ENCODE measurements at regions not wholly inside any gene's neighbourhood (a gene's known extent, or its start where the extent isn't known, plus 50 kb on each side); places are given as distances from the start of the nearest gene placed in this dataset.
A peak's percentile ranks its signal among the peaks of the same experiment; 100 is the strongest.

DNA sequence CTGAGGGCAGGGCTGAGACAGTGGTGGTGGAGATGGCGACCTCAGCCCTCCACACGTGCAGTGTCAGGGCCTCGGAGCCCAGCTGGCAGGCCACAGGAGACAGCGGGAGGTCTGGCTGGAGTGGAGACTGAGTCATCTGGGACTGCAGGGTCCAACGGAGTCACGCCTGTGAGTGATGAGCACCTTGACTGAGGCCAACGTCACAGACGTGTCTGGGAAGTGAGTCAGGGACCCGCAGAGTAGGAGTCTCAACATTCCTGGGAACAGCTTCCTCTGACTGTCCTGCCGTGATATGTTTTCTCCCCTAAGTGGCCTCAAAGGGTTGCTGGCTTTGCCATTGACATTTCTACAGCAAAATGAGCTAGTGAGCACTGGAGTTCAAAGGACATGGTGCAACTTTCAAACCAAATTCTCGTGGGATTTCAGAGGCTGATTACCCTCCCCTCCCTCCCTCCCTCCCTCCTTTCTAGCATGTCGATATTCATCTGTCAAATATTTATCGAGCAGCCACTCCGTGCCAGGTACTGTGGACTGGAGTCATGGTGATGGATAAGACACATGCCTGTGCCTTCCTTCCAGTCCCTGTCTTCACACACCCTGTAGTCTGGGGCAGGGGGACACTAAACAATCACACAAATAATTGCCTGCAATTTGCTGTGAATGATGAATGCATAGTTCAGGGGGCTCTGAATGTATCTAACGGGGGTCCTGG is 53.3 kb upstream of the AMOTL2 start:
- ATAC-seq (peak; percentile 65 to 87), DNase-seq (peak; percentile 54)
- intact Hi-C loops (cut with DNase I) = no loop called here

DNA sequence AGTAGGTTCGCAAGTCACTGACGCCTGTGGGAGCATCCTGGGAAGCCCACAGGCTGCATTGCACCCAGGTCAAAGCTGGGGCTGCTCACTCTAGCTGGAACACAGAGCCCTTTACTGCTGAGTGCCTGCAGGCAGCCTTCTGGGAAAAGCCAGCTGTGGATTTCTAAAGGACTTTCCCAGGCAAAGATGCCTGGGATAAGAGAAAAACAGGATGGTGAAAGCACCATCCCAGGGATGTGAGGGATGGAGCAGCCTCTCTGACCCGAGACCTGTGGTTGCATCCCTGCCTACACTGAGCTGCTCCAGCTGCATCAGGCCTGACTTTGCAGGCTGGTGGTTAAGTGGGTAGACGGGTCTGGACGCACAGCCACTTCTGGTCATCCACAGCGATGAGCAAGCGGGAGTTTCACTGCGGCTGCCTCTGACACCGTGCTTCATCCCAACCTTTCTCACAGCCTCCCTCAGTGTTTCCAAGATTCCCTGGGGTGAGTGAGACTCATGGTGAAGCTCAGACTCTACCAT is 52.5 kb upstream of the AMOTL2 start:
- intact Hi-C loops (cut with DNase I) = no loop called here
- ATAC-seq = peak in 1 of 2 donors; percentile 6
- DNase-seq = no peak

DNA sequence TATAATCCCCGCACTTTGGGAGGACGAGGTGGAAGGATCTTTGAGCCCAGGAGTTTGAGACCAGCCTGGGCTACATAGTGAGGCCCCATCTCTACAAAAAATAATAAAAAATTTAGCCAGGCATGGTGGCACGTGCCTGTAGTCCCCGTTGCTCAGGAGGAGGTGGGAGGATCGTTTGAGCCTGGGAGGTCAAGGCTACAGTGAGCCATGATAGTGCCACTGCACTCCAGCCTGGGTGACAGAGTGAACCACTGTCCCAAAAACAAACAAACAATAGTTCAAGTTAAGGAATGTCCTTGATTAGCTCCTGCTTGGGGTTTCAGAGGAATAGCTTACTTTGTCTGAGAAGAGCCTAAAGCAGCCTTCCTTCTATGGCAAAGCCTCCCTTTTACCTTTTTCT is 51.7 kb upstream of the AMOTL2 start:
- no peak for ATAC-seq
- no peak for DNase-seq
- intact Hi-C loops (cut with DNase I) = no loop called here

Measured in left cardiac atrium (tissue), 4 donors.